Thoracic aorta (tissue), 2 donors: ENCODE measurements at regions not wholly inside any gene's neighbourhood (a gene's known extent, or its start where the extent isn't known, plus 50 kb on each side); places are given as distances from the start of the nearest gene placed in this dataset.

Experiments
- ATAC-seq: fragments of 150-250 bp; one replicate; pipeline ENCODE4 v1.8.0; 2017; ENCODE audit warnings: low read depth; ENCODE audit not compliant: insufficient number of reproducible peaks, low FRiP score
- DNase-seq: peaks from one replicate; pipeline ENCODE4 v3.0.0-alpha.2; 2020; ENCODE audit warnings: low spot score
- H3K27ac ChIP-seq, 2 donors: fragments of 200-600 bp; sonication (generic); 1 replicate in 1 of 2; 2 replicates in 1 of 2; pipeline ENCODE4 v1.5.1; 2016; ENCODE audit warnings: mild to moderate bottlenecking in 2 of 2, moderate library complexity in 2 of 2
- H3K27me3 ChIP-seq: fragments of 200-600 bp; sonication (generic); replicated peaks from 2 replicates; pipeline ENCODE4 v1.6.0; 2016; ENCODE audit warnings: mild to moderate bottlenecking; ENCODE audit not compliant: insufficient read depth
- H3K36me3 ChIP-seq: fragments of 200-600 bp; sonication (generic); one replicate; pipeline ENCODE4 v1.5.1; 2016
- H3K4me1 ChIP-seq, 2 donors: fragments of 200-600 bp; sonication (generic); 1 replicate in 1 of 2; 2 replicates in 1 of 2; pipeline versions ENCODE4 v1.5.1 to v1.6.0; 2016; ENCODE audit warnings: low read depth in 2 of 2, mild to moderate bottlenecking in 1 of 2; ENCODE audit not compliant: control insufficient read depth in 1 of 2
- H3K4me3 ChIP-seq: fragments of 200-600 bp; sonication (generic); 2 replicates; pipeline ENCODE4 v1.5.1; 2016; ENCODE audit warnings: mild to moderate bottlenecking
- H3K9me3 ChIP-seq: fragments of 200-600 bp; sonication (generic); 2 replicates; pipeline ENCODE4 v1.5.1; 2016
- TF ChIP-seq, protein P1 (sequence below): fragments of 200-600 bp; sonication (generic); IDR thresholded peaks from one replicate; pipeline ENCODE4 v1.5.1; 2019; ENCODE audit warnings: antibody characterized with exemption

DNA sequence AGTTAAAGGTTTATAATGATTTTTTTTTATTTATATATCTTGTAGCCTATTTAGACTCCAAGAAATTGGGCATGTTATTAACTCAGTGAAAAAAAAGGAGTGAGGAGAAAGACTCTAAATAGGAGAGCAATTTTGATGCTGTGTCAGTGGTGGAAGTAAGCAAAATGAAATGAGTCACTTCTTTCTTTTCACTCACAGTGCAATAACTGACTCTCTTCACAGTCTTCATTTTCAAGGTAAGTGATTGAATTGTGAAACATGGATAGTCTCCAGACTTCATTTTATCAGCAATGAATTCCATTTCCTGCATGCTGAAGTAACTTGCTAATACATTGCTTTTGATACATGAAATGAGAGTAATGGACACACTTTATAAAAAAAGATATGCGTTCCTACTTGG, 2271.5 kb downstream of the PCDH7 start:
- H3K36me3 ChIP-seq = no peaks in the 10 kb centered on the region
- H3K4me1 ChIP-seq = no peaks in the 10 kb centered on the region
- TF ChIP-seq, protein P1, sequence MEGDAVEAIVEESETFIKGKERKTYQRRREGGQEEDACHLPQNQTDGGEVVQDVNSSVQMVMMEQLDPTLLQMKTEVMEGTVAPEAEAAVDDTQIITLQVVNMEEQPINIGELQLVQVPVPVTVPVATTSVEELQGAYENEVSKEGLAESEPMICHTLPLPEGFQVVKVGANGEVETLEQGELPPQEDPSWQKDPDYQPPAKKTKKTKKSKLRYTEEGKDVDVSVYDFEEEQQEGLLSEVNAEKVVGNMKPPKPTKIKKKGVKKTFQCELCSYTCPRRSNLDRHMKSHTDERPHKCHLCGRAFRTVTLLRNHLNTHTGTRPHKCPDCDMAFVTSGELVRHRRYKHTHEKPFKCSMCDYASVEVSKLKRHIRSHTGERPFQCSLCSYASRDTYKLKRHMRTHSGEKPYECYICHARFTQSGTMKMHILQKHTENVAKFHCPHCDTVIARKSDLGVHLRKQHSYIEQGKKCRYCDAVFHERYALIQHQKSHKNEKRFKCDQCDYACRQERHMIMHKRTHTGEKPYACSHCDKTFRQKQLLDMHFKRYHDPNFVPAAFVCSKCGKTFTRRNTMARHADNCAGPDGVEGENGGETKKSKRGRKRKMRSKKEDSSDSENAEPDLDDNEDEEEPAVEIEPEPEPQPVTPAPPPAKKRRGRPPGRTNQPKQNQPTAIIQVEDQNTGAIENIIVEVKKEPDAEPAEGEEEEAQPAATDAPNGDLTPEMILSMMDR = no peak
- no peaks in the 10 kb centered on the region for H3K9me3 ChIP-seq
- no peak overlapping the region for H3K27ac ChIP-seq
- H3K27me3 ChIP-seq = no peaks in the 10 kb centered on the region
- H3K4me3 ChIP-seq = no peak overlapping the region
- ATAC-seq = no peak
- no peak for DNase-seq

DNA sequence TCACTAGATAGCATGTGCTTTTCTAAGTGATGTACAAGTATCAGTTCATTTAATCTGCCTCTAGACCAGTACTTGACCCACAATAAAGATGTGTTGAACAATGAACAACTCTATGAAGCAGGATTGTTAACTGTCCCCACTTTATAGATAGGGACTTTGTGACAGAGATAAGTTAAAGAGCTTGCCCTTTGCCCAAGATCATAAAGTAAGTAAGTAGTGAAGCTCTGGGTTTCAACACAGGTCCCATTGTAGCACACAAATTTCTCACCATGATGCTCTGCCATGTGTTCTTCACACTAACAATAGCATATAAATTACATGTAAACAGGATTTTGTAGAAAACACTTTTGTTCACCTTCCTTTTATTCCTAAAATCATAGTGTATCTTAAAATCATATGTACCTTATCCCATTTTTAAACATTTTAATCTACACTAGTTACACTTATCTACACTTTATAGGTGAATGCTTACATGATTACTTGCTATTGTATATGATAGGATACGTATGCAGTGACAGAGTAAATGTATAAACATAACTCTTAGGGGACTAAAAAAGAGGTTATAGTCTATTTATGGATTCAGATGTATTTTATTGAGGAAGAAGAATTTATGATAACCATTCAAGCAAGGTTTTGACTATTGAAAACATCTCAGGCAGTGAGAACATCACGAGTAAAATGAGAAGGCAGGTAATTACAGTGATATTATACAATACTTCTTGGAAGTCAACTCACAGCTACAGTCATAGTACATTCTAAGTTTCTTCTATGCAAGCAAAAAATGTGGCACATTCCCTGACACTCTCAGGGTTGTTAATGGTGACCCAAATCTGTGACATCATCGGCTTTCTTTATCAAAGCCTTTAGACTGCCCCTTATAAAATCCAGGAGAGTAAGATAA, 2275.1 kb downstream of the PCDH7 start:
- ATAC-seq = no peak
- TF ChIP-seq, protein P1 = no peak
- no peaks in the 10 kb centered on the region for H3K9me3 ChIP-seq
- H3K27me3 ChIP-seq = no peaks in the 10 kb centered on the region
- H3K4me3 ChIP-seq = no peak overlapping the region
- H3K27ac ChIP-seq = no peak overlapping the region
- no peaks in the 10 kb centered on the region for H3K36me3 ChIP-seq
- no peaks in the 10 kb centered on the region for H3K4me1 ChIP-seq
- DNase-seq = no peak

DNA sequence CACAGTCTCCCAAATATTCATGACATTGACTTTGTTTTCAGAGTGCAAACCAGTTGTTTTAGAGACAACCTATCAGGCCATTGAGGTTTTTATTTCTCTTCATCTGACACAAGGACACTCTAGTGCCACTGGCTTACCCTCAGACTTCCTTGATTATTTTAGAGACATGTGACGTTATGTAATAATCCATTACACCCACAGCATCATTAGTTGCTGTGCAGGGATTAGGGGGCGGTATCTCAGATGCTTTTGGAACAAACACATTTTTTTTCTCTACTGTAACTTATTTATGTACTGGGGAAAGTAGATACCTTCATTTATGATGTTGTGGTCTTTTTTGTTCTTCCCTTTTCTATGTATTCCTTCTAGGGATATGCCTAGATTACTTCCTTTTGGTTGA, 2293.1 kb downstream of the PCDH7 start:
- TF ChIP-seq, protein P1 = no peak
- Histone ChIP-seq H3K4me1 (no peaks in the 10 kb centered on the region), H3K36me3 (no peaks in the 10 kb centered on the region), H3K9me3 (no peaks in the 10 kb centered on the region), H3K4me3 (no peak overlapping the region), H3K27ac (no peak overlapping the region), H3K27me3 (no peaks in the 10 kb centered on the region)
- no peak for DNase-seq
- no peak for ATAC-seq

DNA sequence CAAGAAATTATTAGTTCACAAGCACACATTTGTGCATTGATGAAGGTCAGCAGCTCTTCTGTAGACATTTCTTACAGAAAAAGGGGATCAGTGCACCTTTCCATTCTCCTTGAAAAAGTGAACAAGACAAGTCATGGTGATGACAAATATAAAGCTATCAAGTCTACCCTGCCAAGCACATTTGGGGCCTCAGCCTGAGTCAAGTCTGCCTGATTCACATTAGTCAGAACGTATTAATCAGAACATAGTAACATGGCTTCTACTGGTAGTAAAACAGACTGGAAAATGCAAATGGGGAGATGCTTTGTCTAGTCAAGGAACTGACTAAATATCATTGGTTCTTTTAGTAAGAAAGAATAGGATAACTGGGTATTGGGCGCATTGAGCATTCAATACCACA, 2305.1 kb downstream of the PCDH7 start:
- Histone ChIP-seq H3K4me3 (no peak overlapping the region), H3K4me1 (no peaks in the 10 kb centered on the region), H3K36me3 (no peaks in the 10 kb centered on the region), H3K9me3 (no peaks in the 10 kb centered on the region), H3K27ac (no peak overlapping the region), H3K27me3 (no peaks in the 10 kb centered on the region)
- ATAC-seq (no peak), DNase-seq (no peak)
- TF ChIP-seq, protein P1 = no peak

DNA sequence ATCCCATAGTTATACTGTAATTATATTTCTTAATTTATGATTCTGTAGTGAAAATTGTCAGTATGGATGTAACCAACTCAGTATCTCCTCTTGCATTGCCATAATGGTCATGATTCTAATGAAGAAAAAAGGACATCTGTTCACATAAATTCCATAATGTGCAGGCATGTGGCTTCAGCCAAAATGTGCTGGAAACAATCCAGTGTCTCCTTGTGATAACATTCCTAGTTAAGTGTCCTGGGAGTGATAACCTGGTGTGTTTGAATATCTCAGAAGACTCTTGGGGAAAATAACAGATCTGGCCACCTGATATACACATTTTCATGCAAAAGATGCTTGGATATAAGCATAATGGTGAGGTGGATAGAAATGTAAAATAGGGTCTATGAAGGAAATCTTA, 2309.8 kb downstream of the PCDH7 start:
- Histone ChIP-seq H3K4me1 (no peaks in the 10 kb centered on the region), H3K36me3 (no peaks in the 10 kb centered on the region), H3K27me3 (no peaks in the 10 kb centered on the region), H3K9me3 (no peaks in the 10 kb centered on the region), H3K4me3 (no peak overlapping the region), H3K27ac (no peak overlapping the region)
- DNase-seq = no peak
- TF ChIP-seq, protein P1 = no peak
- ATAC-seq = no peak
